B cell (primary cell): ENCODE measurements at regions not wholly inside any gene's neighbourhood (a gene's known extent, or its start where the extent isn't known, plus 50 kb on each side); places are given as distances from the start of the nearest gene placed in this dataset.

Source experiments
- ATAC-seq: fragments of 200-7000 bp; cut with Tn5 transposase; one replicate; pipeline ENCODE4 v1.10.0; 2021; ENCODE audit warnings: low read depth, mild to moderate bottlenecking, moderate number of reproducible peaks, moderate library complexity
- CTCF ChIA-PET: fragments of 350-600 bp; sonication (Branson Sonifier 250); formaldehyde crosslinking; loops from one replicate; lab custom pipeline; 2021; ENCODE audit warnings: antibody characterized with exemption, inconsistent platforms; lab: Charles Lee
- POLR2A ChIA-PET: fragments of 350-600 bp; sonication (Branson Sonifier 250); formaldehyde crosslinking; loops from one replicate; lab custom pipeline; 2021; ENCODE audit warnings: antibody characterized with exemption; lab: Charles Lee
- DNase-seq: peaks from one replicate; pipeline ENCODE4 v3.0.0; 2013
- H2AFZ ChIP-seq: 2 replicates; pipeline ENCODE4 v1.6.1; 2012; ENCODE audit warnings: mild to moderate bottlenecking, low read depth, low read length; ENCODE audit not compliant: insufficient read depth, poor library complexity, severe bottlenecking
- H3K27ac ChIP-seq, 2 donors: 1 replicate in 1 of 2; 2 replicates in 1 of 2; pipeline ENCODE4 v1.5.1; 2012 to 2013; ENCODE audit warnings: low read length in 2 of 2, mild to moderate bottlenecking in 2 of 2, moderate library complexity in 1 of 2
- H3K27me3 ChIP-seq, 4 experiments: fragments of 200-600 bp in 1 of 4; sonication (generic) in 1 of 4; replicated peaks in 1 of 4; 1 replicate in 2 of 4; 2 replicates in 2 of 4; pipeline versions ENCODE4 v1.6.1 to v1.7.0; 2013 to 2016; ENCODE audit warnings: low read length in 3 of 4, mild to moderate bottlenecking in 2 of 4, mixed read lengths in 1 of 4, moderate library complexity in 1 of 4; ENCODE audit not compliant: insufficient read depth in 4 of 4, control insufficient read depth in 3 of 4; ENCODE audit errors: control extremely low read depth in 1 of 4
- H3K36me3 ChIP-seq, 2 experiments: replicated peaks in 1 of 2; 1 replicate in 1 of 2; 2 replicates in 1 of 2; pipeline versions ENCODE4 v1.6.1 to v1.7.1; 2013; ENCODE audit warnings: low read length in 1 of 2; ENCODE audit not compliant: insufficient read depth in 2 of 2, control insufficient read depth in 1 of 2; ENCODE audit errors: control extremely low read depth in 1 of 2, extremely low read depth in 1 of 2
- H3K4me1 ChIP-seq, 2 donors: fragments of 200-600 bp in 1 of 2; sonication (generic) in 1 of 2; 1 replicate in 1 of 2; 2 replicates in 1 of 2; pipeline versions ENCODE4 v1.5.1 to v1.6.1; 2013 to 2017; ENCODE audit warnings: low read length in 2 of 2; ENCODE audit not compliant: control insufficient read depth in 2 of 2, insufficient read depth in 2 of 2
- H3K4me2 ChIP-seq: replicated peaks from 2 replicates; pipeline ENCODE3; 2012; ENCODE audit warnings: mild to moderate bottlenecking, low read depth, low read length; ENCODE audit not compliant: poor library complexity, severe bottlenecking
- H3K4me3 ChIP-seq, 5 experiments: fragments of 200-600 bp in 1 of 5; sonication (generic) in 1 of 5; 1 replicate in 3 of 5; 2 replicates in 2 of 5; pipeline versions ENCODE4 v1.5.1 to v1.7.0; 2011 to 2016; ENCODE audit warnings: low read length in 4 of 5, mild to moderate bottlenecking in 4 of 5, low read depth in 2 of 5, control low read depth in 1 of 5, moderate library complexity in 1 of 5; ENCODE audit not compliant: insufficient read depth in 1 of 5; ENCODE audit errors: control extremely low read depth in 1 of 5, extremely low read depth in 1 of 5
- H3K79me2 ChIP-seq: fragments of 200-600 bp; sonication (generic); one replicate; pipeline ENCODE4 v1.6.0; 2016; ENCODE audit warnings: low read length; ENCODE audit not compliant: control insufficient read depth, insufficient read depth
- H3K9ac ChIP-seq: fragments of 200-600 bp; sonication (generic); 2 replicates; pipeline ENCODE4 v1.6.1; 2017; ENCODE audit warnings: mild to moderate bottlenecking, low read length, moderate library complexity
- H3K9me3 ChIP-seq, 3 donors: one replicate each; pipeline versions ENCODE4 v1.6.1 to v1.7.1; 2013; ENCODE audit warnings: low read length in 2 of 3; ENCODE audit not compliant: control insufficient read depth in 2 of 3, insufficient read depth in 1 of 3; ENCODE audit errors: control extremely low read depth in 1 of 3
- H4K20me1 ChIP-seq: 2 replicates; pipeline ENCODE4 v1.6.0; 2012; ENCODE audit warnings: mild to moderate bottlenecking, low read length; ENCODE audit not compliant: insufficient read depth, control insufficient read depth, poor library complexity, severe bottlenecking
- H3K27ac Mint-ChIP-seq: one replicate; pipeline ENCODE4 v1.8.0; 2021; ENCODE audit warnings: mixed read lengths
- H3K27me3 Mint-ChIP-seq: one replicate; pipeline ENCODE4 v1.8.0; 2021; ENCODE audit warnings: mixed read lengths
- H3K4me1 Mint-ChIP-seq: one replicate; pipeline ENCODE4 v1.8.0; 2021; ENCODE audit warnings: mixed read lengths
- H3K4me3 Mint-ChIP-seq: one replicate; pipeline ENCODE4 v1.8.0; 2021; ENCODE audit warnings: mixed read lengths
- H3K9me3 Mint-ChIP-seq: one replicate; pipeline ENCODE4 v1.8.0; 2022; ENCODE audit warnings: mixed read lengths; ENCODE audit not compliant: insufficient read depth
- EZH2 ChIP-seq: IDR thresholded peaks from 2 replicates; pipeline ENCODE4 v1.6.1; 2012; ENCODE audit warnings: borderline replicate concordance, low read depth, mild to moderate bottlenecking, moderate library complexity, low read length; ENCODE audit not compliant: insufficient read depth, poor library complexity, severe bottlenecking
- intact Hi-C: fragments of 100-400 bp; cut with micrococcal nuclease; formaldehyde crosslinking; loops from one replicate; pipeline ENCODE4 v1.10.0; 2022
- TF ChIP-seq, protein P1 (sequence below): fragments of 200-600 bp; IDR thresholded peaks from one replicate; pipeline ENCODE4 v1.8.0; 2022; ENCODE audit warnings: antibody characterized with exemption, mild to moderate bottlenecking

DNA sequence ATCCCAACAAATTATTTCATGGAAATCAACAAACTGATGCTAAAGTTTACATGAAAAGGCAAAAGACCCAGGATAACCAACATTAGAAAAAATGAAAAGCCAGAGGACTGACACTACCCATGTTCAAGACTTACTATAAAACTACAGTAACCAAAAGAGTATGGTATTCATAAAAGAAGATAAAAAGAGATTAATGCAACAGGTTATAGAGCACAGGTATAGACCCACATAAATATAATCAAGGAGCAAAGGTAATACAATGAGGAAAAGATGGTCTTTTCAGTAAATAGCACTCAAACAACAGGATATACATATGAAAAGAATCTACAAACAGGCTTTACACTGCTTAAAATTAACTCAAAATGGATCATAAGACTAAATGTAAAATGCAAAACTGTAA lies 1342.7 kb downstream of the UQCRFS1 start:
- H3K36me3 ChIP-seq = no peaks in the 10 kb centered on the region
- no peak overlapping the region for H3K27ac ChIP-seq
- ATAC-seq = no peak
- Mint-ChIP-seq H3K9me3 (peaks cover 18% of the 10 kb centered on the region), H3K4me3 (no peak overlapping the region), H3K27me3 (no peaks in the 10 kb centered on the region), H3K4me1 (no peaks in the 10 kb centered on the region), H3K27ac (no peak overlapping the region)
- no peak overlapping the region for H2AFZ ChIP-seq
- H4K20me1 ChIP-seq = no peaks in the 10 kb centered on the region
- DNase-seq = no peak
- H3K9ac ChIP-seq = no peak overlapping the region
- H3K27me3 ChIP-seq = no peaks in the 10 kb centered on the region
- no peaks in the 10 kb centered on the region for H3K4me1 ChIP-seq
- CTCF ChIA-PET = no interaction called here
- no peak overlapping the region for H3K4me3 ChIP-seq
- intact Hi-C loops = no loop called here
- no peak overlapping the region for H3K4me2 ChIP-seq
- peaks cover 3 to 8% (median 7%) of the 10 kb centered on the region in 3 donors for H3K9me3 ChIP-seq
- no peak for TF ChIP-seq EZH2
- TF ChIP-seq, protein P1, sequence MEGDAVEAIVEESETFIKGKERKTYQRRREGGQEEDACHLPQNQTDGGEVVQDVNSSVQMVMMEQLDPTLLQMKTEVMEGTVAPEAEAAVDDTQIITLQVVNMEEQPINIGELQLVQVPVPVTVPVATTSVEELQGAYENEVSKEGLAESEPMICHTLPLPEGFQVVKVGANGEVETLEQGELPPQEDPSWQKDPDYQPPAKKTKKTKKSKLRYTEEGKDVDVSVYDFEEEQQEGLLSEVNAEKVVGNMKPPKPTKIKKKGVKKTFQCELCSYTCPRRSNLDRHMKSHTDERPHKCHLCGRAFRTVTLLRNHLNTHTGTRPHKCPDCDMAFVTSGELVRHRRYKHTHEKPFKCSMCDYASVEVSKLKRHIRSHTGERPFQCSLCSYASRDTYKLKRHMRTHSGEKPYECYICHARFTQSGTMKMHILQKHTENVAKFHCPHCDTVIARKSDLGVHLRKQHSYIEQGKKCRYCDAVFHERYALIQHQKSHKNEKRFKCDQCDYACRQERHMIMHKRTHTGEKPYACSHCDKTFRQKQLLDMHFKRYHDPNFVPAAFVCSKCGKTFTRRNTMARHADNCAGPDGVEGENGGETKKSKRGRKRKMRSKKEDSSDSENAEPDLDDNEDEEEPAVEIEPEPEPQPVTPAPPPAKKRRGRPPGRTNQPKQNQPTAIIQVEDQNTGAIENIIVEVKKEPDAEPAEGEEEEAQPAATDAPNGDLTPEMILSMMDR = no peak
- H3K79me2 ChIP-seq = no peaks in the 10 kb centered on the region
- POLR2A ChIA-PET = no interaction called here

DNA sequence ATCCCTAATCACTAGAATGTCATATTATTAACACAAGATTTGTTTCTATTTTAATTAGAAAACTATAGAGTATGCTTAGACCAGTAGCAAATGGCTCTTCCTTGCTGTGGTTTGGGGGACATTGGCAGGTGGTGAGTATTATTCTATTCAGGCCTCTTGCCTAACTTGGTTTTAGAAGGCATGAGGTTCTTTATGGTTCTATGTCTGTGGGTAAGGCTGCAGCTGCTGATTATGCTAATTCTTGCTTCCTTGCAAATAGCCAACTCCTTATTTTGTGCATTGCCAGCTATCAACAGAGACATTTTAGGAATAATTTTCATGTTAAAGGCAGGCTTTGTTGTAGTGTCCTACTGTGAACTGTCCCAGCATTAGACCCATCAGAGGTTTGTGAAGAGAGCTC lies 1344.9 kb downstream of the UQCRFS1 start:
- TF ChIP-seq EZH2 = no peak
- TF ChIP-seq, protein P1 = no peak
- no peak overlapping the region for H3K4me2 ChIP-seq
- H3K36me3 ChIP-seq = no peaks in the 10 kb centered on the region
- H3K9ac ChIP-seq = no peak overlapping the region
- Mint-ChIP-seq H3K4me3 (no peak overlapping the region), H3K9me3 (peaks cover 15% of the 10 kb centered on the region), H3K27ac (no peak overlapping the region), H3K27me3 (no peaks in the 10 kb centered on the region), H3K4me1 (no peaks in the 10 kb centered on the region)
- H3K79me2 ChIP-seq = no peaks in the 10 kb centered on the region
- H3K9me3 ChIP-seq = peaks cover 1 to 8% (median 7%) of the 10 kb centered on the region in 3 donors
- no peak overlapping the region for H2AFZ ChIP-seq
- ChIA-PET CTCF (no interaction called here), POLR2A (no interaction called here)
- DNase-seq (no peak), ATAC-seq (no peak)
- H3K27ac ChIP-seq = no peak overlapping the region
- H4K20me1 ChIP-seq = no peaks in the 10 kb centered on the region
- intact Hi-C loops = no loop called here
- H3K4me1 ChIP-seq = no peaks in the 10 kb centered on the region
- no peaks in the 10 kb centered on the region for H3K27me3 ChIP-seq
- H3K4me3 ChIP-seq = no peak overlapping the region
